ENCODE measurements at regions not wholly inside any gene's neighbourhood (a gene's known extent, or its start where the extent isn't known, plus 50 kb on each side); places are given as distances from the start of the nearest gene placed in this dataset.

- no peak for TF ChIP-seq POLR2A (IDR thresholded peaks at IDR 0.05)
- Histone ChIP-seq H3K4me3 (no peak overlapping the region), H3K27ac (no peak overlapping the region), H3K36me3 (no peaks in the 10 kb centered on the region), H3K9me3 (no peaks in the 10 kb centered on the region), H3K27me3 (no peaks in the 10 kb centered on the region), H3K4me1 (no peaks in the 10 kb centered on the region)
- DNase-seq: no peak
Measured at GRCh38 chr4:149062997-149063396, 620.8 kb upstream of the NR3C2 start.

GRCh38 chr4:149057594-149057993 is 615.4 kb upstream of the NR3C2 start:
- Histone ChIP-seq H3K27ac (no peak overlapping the region), H3K4me3 (no peak overlapping the region), H3K27me3 (no peaks in the 10 kb centered on the region), H3K4me1 (no peaks in the 10 kb centered on the region), H3K36me3 (no peaks in the 10 kb centered on the region), H3K9me3 (no peaks in the 10 kb centered on the region)
- no peak for TF ChIP-seq POLR2A (IDR thresholded peaks at IDR 0.05)
- no peak for DNase-seq

- H3K4me3 ChIP-seq: no peak overlapping the region
- no peak for TF ChIP-seq POLR2A (IDR thresholded peaks at IDR 0.05)
- TF ChIP-seq, protein P1, sequence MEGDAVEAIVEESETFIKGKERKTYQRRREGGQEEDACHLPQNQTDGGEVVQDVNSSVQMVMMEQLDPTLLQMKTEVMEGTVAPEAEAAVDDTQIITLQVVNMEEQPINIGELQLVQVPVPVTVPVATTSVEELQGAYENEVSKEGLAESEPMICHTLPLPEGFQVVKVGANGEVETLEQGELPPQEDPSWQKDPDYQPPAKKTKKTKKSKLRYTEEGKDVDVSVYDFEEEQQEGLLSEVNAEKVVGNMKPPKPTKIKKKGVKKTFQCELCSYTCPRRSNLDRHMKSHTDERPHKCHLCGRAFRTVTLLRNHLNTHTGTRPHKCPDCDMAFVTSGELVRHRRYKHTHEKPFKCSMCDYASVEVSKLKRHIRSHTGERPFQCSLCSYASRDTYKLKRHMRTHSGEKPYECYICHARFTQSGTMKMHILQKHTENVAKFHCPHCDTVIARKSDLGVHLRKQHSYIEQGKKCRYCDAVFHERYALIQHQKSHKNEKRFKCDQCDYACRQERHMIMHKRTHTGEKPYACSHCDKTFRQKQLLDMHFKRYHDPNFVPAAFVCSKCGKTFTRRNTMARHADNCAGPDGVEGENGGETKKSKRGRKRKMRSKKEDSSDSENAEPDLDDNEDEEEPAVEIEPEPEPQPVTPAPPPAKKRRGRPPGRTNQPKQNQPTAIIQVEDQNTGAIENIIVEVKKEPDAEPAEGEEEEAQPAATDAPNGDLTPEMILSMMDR (IDR thresholded peaks at IDR 0.05): no peak
- no peak for DNase-seq
- H3K36me3 ChIP-seq: no peaks in the 10 kb centered on the region
- no peaks in the 10 kb centered on the region for H3K9me3 ChIP-seq
- no peaks in the 10 kb centered on the region for H3K27me3 ChIP-seq
- H3K27ac ChIP-seq: no peak overlapping the region
- H3K4me1 ChIP-seq: no peaks in the 10 kb centered on the region
Measured at GRCh38 chr4:149056615-149057014, 614.4 kb upstream of the NR3C2 start.

GRCh38 chr4:149055624-149056023 is 613.4 kb upstream of the NR3C2 start:
- TF ChIP-seq, protein P1 (IDR thresholded peaks at IDR 0.05): no peak
- TF ChIP-seq POLR2A (IDR thresholded peaks at IDR 0.05): no peak
- Histone ChIP-seq H3K27ac (no peak overlapping the region), H3K4me1 (no peaks in the 10 kb centered on the region), H3K36me3 (no peaks in the 10 kb centered on the region), H3K9me3 (no peaks in the 10 kb centered on the region), H3K4me3 (no peak overlapping the region), H3K27me3 (no peaks in the 10 kb centered on the region)
- no peak for DNase-seq

GRCh38 chr4:149050840-149051239 is 608.6 kb upstream of the NR3C2 start:
- DNase-seq: no peak
- H3K27ac ChIP-seq: no peak overlapping the region

DNA sequence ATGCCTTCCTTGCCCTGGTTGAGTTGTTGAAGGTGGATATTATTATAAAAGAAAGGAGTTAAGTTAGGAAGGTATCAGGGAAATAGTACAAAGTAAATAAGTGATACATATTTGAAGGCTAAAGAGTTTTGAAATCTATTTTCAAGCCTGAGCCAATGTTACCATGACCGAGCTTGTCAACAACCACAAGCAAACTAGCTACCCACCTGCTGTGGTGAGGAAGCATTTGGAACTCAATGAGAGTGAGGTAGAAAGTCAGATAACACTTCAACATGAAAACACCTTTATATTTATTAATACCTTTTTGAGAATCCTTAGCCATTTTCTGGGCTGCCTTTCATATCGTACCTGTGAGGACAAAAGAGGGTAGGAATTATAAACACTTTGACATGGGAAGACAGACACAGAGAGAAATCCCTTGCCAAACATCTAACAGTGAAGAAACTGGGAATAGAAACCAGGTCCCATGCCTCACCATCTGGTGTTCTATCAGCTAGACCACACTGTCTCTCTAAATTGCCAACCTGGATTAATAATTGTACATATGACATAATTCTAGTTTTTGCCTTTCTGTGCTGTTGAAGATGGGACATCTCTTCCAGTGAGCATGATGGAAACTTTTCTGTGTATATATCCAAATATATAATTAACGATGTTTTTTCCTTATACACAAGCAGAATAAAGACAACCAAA is 606.4 kb upstream of the NR3C2 start:
- no peaks in the 10 kb centered on the region for H3K4me1 ChIP-seq
- no peak overlapping the region for H3K27ac ChIP-seq
- no peak overlapping the region for H3K4me3 ChIP-seq
- DNase-seq: no peak
- no peak for TF ChIP-seq POLR2A (IDR thresholded peaks at IDR 0.05)
- TF ChIP-seq, protein P1 (IDR thresholded peaks at IDR 0.05): no peak
- H3K9me3 ChIP-seq: no peaks in the 10 kb centered on the region
- no peaks in the 10 kb centered on the region for H3K36me3 ChIP-seq
- H3K27me3 ChIP-seq: no peaks in the 10 kb centered on the region

More at GRCh38 chr4:149050840-149051239, 608.6 kb upstream of the NR3C2 start:
- Histone ChIP-seq H3K4me1 (no peaks in the 10 kb centered on the region), H3K9me3 (no peaks in the 10 kb centered on the region), H3K36me3 (no peaks in the 10 kb centered on the region), H3K27me3 (no peaks in the 10 kb centered on the region), H3K4me3 (no peak overlapping the region)
- TF ChIP-seq, protein P1 (IDR thresholded peaks at IDR 0.05): no peak
- no peak for TF ChIP-seq POLR2A (IDR thresholded peaks at IDR 0.05)

DNA sequence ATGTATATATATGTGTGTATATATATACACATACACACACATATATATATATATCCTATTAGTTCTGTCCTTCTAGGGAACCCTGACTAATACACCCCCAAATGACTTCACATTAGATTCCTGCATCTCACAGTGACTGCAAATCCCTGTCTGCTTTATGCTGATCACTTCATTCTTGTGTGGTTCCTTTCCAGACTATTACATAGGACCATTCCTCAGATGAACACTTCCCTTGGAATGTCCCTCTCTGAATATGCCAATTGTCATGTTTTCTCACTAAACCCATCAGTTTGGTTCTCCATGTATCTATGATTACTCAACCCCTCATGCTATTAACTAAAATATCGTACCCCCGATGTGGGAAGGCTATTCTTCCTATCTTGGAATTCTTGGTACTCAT is 605.2 kb upstream of the NR3C2 start:
- no peaks in the 10 kb centered on the region for H3K27me3 ChIP-seq
- H3K27ac ChIP-seq: no peak overlapping the region
- TF ChIP-seq POLR2A (IDR thresholded peaks at IDR 0.05): no peak
- TF ChIP-seq, protein P1 (IDR thresholded peaks at IDR 0.05): no peak
- H3K9me3 ChIP-seq: no peaks in the 10 kb centered on the region
- no peaks in the 10 kb centered on the region for H3K36me3 ChIP-seq
- no peaks in the 10 kb centered on the region for H3K4me1 ChIP-seq
- DNase-seq: no peak
- no peak overlapping the region for H3K4me3 ChIP-seq

Measured in Peyer's patch (tissue), 4 donors.